ENCODE measurements at regions not wholly inside any gene's neighbourhood (a gene's known extent, or its start where the extent isn't known, plus 50 kb on each side); places are given as distances from the start of the nearest gene placed in this dataset.

DNA sequence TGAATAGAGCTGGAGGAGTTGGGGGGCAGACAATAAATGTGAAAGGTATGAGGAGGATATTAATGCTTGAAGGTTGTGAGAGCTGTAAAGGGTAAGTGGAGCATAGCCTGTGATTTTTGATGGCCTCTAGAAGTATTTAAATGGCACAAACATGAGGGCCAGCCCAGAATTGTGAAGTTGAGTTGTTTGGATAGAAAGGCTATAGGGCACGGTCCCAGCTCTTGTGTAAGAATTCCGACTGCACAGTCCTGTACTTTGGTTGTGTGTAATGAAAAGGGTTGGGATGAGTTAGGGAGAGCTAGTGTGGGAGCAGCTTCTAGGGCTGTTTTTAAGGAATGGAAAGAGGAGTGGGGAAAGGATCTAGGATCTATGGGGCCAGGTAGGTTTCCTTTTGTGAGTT is 665.5 kb downstream of the USP25 start:
- no peaks in the 10 kb centered on the region for H3K36me3 Mint-ChIP-seq
- H3K27me3 Mint-ChIP-seq: no peaks in the 10 kb centered on the region
- no peak overlapping the region for H3K4me3 Mint-ChIP-seq
- no peak overlapping the region for H3K27ac Mint-ChIP-seq
- H3K9me3 Mint-ChIP-seq (ENCODE audit: low read depth): peaks cover 10% of the 10 kb centered on the region
- H3K4me1 Mint-ChIP-seq (ENCODE audit: low read depth): no peaks in the 10 kb centered on the region

DNA sequence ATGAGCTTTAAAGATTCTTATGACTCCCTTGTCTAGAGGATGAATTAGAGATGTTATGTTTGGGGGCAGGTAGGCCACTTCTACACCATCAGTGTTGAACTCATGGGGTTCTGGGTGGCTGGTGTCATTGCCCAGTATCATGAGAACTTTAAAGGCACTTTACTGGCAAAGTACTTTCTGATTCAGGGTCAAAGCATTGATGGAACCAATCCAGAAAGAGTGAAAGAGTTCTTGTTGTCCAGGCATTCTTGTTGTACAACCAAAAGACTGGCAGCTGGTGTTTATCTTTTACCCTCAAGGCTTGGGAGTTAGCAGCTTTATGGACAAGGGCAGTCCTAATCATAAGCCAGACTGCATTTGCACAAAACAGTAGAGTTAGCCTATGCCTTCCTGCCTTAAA is 673.0 kb downstream of the USP25 start:
- H3K27me3 Mint-ChIP-seq: no peaks in the 10 kb centered on the region
- no peak overlapping the region for H3K4me3 Mint-ChIP-seq
- H3K27ac Mint-ChIP-seq: no peak overlapping the region
- H3K36me3 Mint-ChIP-seq: no peaks in the 10 kb centered on the region
- H3K4me1 Mint-ChIP-seq (ENCODE audit: low read depth): no peaks in the 10 kb centered on the region
- H3K9me3 Mint-ChIP-seq (ENCODE audit: low read depth): peaks cover 3% of the 10 kb centered on the region

DNA sequence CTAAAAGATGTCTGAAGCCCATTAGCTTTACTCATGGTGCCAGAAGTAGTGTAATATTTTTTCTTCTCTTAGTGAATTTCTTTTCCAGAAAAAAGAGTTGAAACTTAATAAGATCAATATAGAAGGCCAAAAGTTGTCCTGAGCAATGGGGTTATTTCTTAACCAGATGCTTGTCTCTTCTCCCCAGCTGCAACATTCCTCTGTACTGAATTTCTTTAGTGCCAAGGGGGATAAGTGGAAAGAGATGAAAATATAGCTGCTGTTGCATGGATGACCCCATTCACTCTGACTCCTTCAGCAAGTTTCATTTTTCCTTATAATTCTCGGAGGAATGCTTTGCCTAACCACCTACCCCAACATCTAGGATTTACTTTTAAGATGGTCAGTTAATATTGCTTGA is 675.0 kb downstream of the USP25 start:
- H3K4me3 Mint-ChIP-seq: no peak overlapping the region

DNA sequence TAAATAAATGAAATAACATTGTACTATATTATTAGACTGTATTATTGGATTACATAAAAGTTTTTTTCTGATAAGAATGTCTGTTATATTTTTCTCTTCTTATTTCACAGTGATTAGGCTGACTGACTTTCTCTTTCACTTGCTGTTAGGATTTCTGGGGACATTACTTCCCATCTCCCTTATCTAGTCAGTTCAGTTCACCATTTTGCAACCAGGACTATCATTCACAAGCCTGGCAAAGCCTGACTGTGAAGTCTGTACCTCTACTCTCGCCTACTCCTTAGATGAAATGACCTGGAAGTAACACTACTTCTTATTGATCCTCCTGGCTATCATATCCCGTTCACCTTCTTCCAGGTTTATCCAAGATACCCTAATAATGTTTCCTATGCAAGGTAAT is 676.6 kb downstream of the USP25 start:
- Mint-ChIP-seq H3K27ac (no peak overlapping the region), H3K4me3 (no peak overlapping the region), H3K27me3 (no peaks in the 10 kb centered on the region), H3K36me3 (no peaks in the 10 kb centered on the region), H3K9me3 (ENCODE audit: low read depth) (peaks cover 3% of the 10 kb centered on the region), H3K4me1 (ENCODE audit: low read depth) (no peaks in the 10 kb centered on the region)

More for the DNA sequence above, 675.0 kb downstream of the USP25 start:
- Mint-ChIP-seq H3K27ac (no peak overlapping the region), H3K9me3 (ENCODE audit: low read depth) (peaks cover 3% of the 10 kb centered on the region), H3K36me3 (no peaks in the 10 kb centered on the region), H3K4me1 (ENCODE audit: low read depth) (no peaks in the 10 kb centered on the region), H3K27me3 (no peaks in the 10 kb centered on the region)

DNA sequence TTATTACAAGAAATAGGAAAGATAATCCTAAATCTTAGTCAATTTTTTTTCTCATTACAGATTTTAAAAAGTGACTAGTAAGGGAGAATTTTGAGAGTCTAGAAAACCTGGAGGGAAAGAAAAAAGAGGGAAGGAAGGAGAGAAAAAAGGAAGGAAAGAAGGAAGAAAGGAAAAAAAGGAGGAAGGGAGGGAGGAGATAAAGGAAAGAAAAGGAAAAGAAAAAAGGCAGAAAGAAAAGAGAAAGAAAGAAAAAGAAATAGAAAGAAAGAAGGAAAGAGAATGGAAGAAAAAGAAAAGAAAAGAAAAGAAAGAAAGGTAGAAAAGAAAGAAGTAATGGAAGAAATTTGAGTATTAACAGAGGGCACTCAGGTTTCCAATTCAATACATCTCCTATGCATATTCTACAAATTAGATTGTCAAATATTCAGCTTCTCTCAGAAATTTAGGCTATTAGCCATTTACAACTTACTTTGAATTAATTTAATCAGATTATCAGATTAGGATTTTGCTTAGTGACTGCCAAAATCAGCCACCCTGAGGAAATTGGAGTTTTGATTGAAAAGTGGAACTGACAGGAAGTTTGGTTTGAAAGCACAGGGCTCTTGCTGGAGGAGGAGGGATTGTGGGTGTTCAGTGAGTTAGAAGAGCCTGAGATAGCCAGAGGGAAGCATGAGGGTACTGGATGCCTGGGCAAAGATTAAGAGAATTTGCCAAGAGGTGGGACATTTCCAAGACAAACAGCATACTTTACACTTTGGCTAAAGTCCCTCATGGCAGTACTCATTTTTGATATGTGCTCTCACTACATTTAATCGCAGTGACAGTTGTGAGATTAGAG is 677.8 kb downstream of the USP25 start:
- H3K9me3 Mint-ChIP-seq (ENCODE audit: low read depth): no peaks in the 10 kb centered on the region
- H3K27ac Mint-ChIP-seq: no peak overlapping the region
- H3K4me3 Mint-ChIP-seq: no peak overlapping the region
- H3K27me3 Mint-ChIP-seq: no peaks in the 10 kb centered on the region
- H3K36me3 Mint-ChIP-seq: no peaks in the 10 kb centered on the region
- H3K4me1 Mint-ChIP-seq (ENCODE audit: low read depth): no peaks in the 10 kb centered on the region

- Mint-ChIP-seq H3K4me3 (no peak overlapping the region), H3K27me3 (no peaks in the 10 kb centered on the region), H3K9me3 (ENCODE audit: low read depth) (no peaks in the 10 kb centered on the region), H3K36me3 (no peaks in the 10 kb centered on the region), H3K4me1 (ENCODE audit: low read depth) (no peaks in the 10 kb centered on the region), H3K27ac (no peak overlapping the region)
These were observed 678.5 kb downstream of the USP25 start for GRCh38 chr21:16408280-16408679.

- H3K4me1 Mint-ChIP-seq (ENCODE audit: low read depth): no peaks in the 10 kb centered on the region
- no peaks in the 10 kb centered on the region for H3K27me3 Mint-ChIP-seq
- H3K9me3 Mint-ChIP-seq (ENCODE audit: low read depth): no peaks in the 10 kb centered on the region
- no peak overlapping the region for H3K4me3 Mint-ChIP-seq
- H3K27ac Mint-ChIP-seq: no peak overlapping the region
- no peaks in the 10 kb centered on the region for H3K36me3 Mint-ChIP-seq
These were observed 679.6 kb downstream of the USP25 start for GRCh38 chr21:16409352-16409751.

DNA sequence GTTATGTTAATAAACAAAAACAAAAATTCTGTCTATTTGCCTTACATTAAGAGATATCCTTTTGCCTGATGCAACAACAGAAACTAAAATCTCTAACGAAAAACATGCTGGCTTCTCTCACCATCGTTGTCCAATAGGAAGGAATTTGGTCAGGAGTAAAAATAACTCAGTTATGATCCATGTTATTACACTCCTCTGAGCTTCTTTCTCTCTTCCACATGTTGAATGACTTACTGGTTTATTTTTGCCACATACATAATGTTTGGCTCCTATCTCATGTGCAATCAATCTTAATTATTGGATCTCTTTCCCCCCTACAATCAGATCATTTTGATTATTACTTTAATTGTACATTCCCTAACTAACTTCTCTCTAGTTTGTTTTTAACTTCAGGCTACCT is 688.4 kb downstream of the USP25 start:
- Mint-ChIP-seq H3K9me3 (ENCODE audit: low read depth) (no peaks in the 10 kb centered on the region), H3K4me1 (ENCODE audit: low read depth) (no peaks in the 10 kb centered on the region), H3K27me3 (no peaks in the 10 kb centered on the region), H3K4me3 (no peak overlapping the region), H3K27ac (no peak overlapping the region), H3K36me3 (no peaks in the 10 kb centered on the region)

GRCh38 chr21:16418642-16419041 is 688.9 kb downstream of the USP25 start:
- Mint-ChIP-seq H3K4me3 (no peak overlapping the region), H3K36me3 (no peaks in the 10 kb centered on the region), H3K9me3 (ENCODE audit: low read depth) (no peaks in the 10 kb centered on the region), H3K27me3 (no peaks in the 10 kb centered on the region), H3K4me1 (ENCODE audit: low read depth) (no peaks in the 10 kb centered on the region), H3K27ac (no peak overlapping the region)

GRCh38 chr21:16419188-16419921 is 689.6 kb downstream of the USP25 start:
- H3K27ac Mint-ChIP-seq: no peak overlapping the region
- H3K4me1 Mint-ChIP-seq (ENCODE audit: low read depth): no peaks in the 10 kb centered on the region
- H3K9me3 Mint-ChIP-seq (ENCODE audit: low read depth): no peaks in the 10 kb centered on the region
- H3K27me3 Mint-ChIP-seq: no peaks in the 10 kb centered on the region
- no peak overlapping the region for H3K4me3 Mint-ChIP-seq
- no peaks in the 10 kb centered on the region for H3K36me3 Mint-ChIP-seq

GRCh38 chr21:16420031-16420724 is 690.4 kb downstream of the USP25 start:
- Mint-ChIP-seq H3K27me3 (no peaks in the 10 kb centered on the region), H3K9me3 (ENCODE audit: low read depth) (no peaks in the 10 kb centered on the region)

DNA sequence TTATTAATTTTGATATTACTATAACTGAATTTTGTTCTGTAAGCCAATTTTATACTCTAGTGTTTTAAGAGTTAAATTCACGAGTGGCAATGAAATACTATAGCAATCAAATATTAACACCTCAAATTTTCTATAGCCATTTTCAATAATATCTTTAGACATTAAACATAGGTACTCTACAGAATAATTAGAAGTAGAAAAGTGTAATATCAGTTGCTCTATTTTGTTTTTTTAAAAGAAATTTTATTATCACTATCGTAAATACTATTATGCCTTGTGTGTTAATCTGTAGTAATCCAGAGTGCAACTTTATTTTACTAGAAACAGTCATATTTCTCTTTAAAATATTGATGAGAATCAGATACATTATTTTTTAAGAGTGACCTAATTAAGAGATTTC is 691.2 kb downstream of the USP25 start:
- no peaks in the 10 kb centered on the region for H3K9me3 Mint-ChIP-seq (ENCODE audit: low read depth)
- H3K4me1 Mint-ChIP-seq (ENCODE audit: low read depth): no peaks in the 10 kb centered on the region
- H3K36me3 Mint-ChIP-seq: no peaks in the 10 kb centered on the region
- no peaks in the 10 kb centered on the region for H3K27me3 Mint-ChIP-seq
- no peak overlapping the region for H3K4me3 Mint-ChIP-seq
- H3K27ac Mint-ChIP-seq: no peak overlapping the region

More at GRCh38 chr21:16420031-16420724, 690.4 kb downstream of the USP25 start:
- Mint-ChIP-seq H3K4me3 (no peak overlapping the region), H3K27ac (no peak overlapping the region), H3K36me3 (no peaks in the 10 kb centered on the region), H3K4me1 (ENCODE audit: low read depth) (no peaks in the 10 kb centered on the region)

GRCh38 chr21:16421965-16422364 is 692.2 kb downstream of the USP25 start:
- Mint-ChIP-seq H3K4me3 (no peak overlapping the region), H3K27ac (no peak overlapping the region), H3K27me3 (no peaks in the 10 kb centered on the region), H3K4me1 (ENCODE audit: low read depth) (no peaks in the 10 kb centered on the region), H3K9me3 (ENCODE audit: low read depth) (no peaks in the 10 kb centered on the region), H3K36me3 (no peaks in the 10 kb centered on the region)

DNA sequence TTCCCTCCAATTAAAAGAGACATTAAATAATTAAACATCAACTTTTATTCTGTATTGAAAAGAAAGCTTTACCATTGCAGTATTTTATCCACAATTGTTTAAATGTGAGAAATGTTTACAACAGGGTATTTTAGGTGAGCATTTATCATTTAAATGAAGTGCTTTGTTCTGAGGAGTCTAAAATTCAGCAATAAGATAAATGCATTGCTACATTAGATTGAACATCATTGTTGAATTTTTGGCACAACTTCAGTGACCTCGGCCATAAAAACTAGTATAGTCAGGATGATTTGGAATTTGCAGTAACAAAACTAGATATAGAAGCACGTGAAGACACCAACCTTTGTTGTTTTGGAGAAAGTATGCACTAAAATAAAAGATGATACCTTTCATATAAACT is 692.9 kb downstream of the USP25 start:
- no peaks in the 10 kb centered on the region for H3K9me3 Mint-ChIP-seq (ENCODE audit: low read depth)

DNA sequence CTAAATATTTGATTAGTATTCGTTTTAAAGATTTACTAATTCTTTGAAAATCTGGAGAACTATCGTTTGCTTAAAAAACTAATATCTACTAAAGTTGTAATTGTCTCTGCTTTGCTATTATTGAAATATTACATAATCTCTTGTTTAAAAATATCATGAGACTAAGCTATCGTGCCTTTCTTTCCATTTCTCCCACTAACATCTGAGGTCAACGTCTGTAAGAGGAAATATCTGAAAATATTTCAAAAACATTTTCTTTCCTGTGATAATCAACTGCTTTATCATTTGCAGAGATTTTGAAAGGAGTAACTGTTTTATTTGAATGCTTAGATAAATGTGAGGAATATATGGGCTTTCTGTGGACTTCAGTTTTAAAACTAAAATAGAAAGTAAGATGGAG is 694.1 kb downstream of the USP25 start:
- H3K27ac Mint-ChIP-seq: no peak overlapping the region
- no peak overlapping the region for H3K4me3 Mint-ChIP-seq
- H3K27me3 Mint-ChIP-seq: no peaks in the 10 kb centered on the region
- H3K36me3 Mint-ChIP-seq: no peaks in the 10 kb centered on the region
- H3K9me3 Mint-ChIP-seq (ENCODE audit: low read depth): no peaks in the 10 kb centered on the region
- no peaks in the 10 kb centered on the region for H3K4me1 Mint-ChIP-seq (ENCODE audit: low read depth)

More for the DNA sequence above, 692.9 kb downstream of the USP25 start:
- Mint-ChIP-seq H3K36me3 (no peaks in the 10 kb centered on the region), H3K4me3 (no peak overlapping the region), H3K27ac (no peak overlapping the region), H3K4me1 (ENCODE audit: low read depth) (no peaks in the 10 kb centered on the region), H3K27me3 (no peaks in the 10 kb centered on the region)

Measured in activated naive CD8-positive, alpha-beta T cell (primary cell).